Neural cell (in vitro differentiated cells): ENCODE measurements at regions not wholly inside any gene's neighbourhood (a gene's known extent, or its start where the extent isn't known, plus 50 kb on each side); places are given as distances from the start of the nearest gene placed in this dataset.

Source experiments
- CTCF ChIP-seq: fragments of 450-650 bp; IDR thresholded peaks from 2 replicates; pipeline ENCODE4 v1.5.1; 2014; ENCODE audit warnings: antibody characterized with exemption, mild to moderate bottlenecking, moderate library complexity; ENCODE audit not compliant: poor library complexity, severe bottlenecking
- POLR2AphosphoS5 ChIP-seq: IDR thresholded peaks from 2 replicates; pipeline ENCODE4 v1.6.1; 2012
- REST ChIP-seq: IDR thresholded peaks from 2 replicates; pipeline ENCODE4 v1.6.1; 2012; ENCODE audit warnings: borderline replicate concordance

- no peak for TF ChIP-seq CTCF
- no peak for TF ChIP-seq POLR2AphosphoS5
- TF ChIP-seq REST: no peak
Measured at GRCh38 chr19:30086916-30087315, 144.9 kb downstream of the URI1 start.
